H9 (cell line): ENCODE measurements at regions not wholly inside any gene's neighbourhood (a gene's known extent, or its start where the extent isn't known, plus 50 kb on each side); places are given as distances from the start of the nearest gene placed in this dataset.

Experiments used
- DNase-seq: peaks from one replicate; pipeline ENCODE4 v3.0.0-alpha.2; 2017
- H2AFZ ChIP-seq: one replicate; pipeline ENCODE4 v1.6.1; 2013; ENCODE audit warnings: mild to moderate bottlenecking, low read length, control low read depth, moderate library complexity
- H2AK5ac ChIP-seq: 2 replicates; pipeline ENCODE4 v1.6.1; 2013; ENCODE audit warnings: low read length, control low read depth, mixed read lengths; ENCODE audit not compliant: insufficient read length
- H2BK120ac ChIP-seq: one replicate; pipeline ENCODE4 v1.6.1; 2013; ENCODE audit warnings: low read depth, mild to moderate bottlenecking, low read length, control low read depth, inconsistent platforms; ENCODE audit not compliant: poor library complexity, severe bottlenecking
- H2BK12ac ChIP-seq: 2 replicates; pipeline ENCODE4 v1.6.1; 2013; ENCODE audit warnings: low read length, control low read depth, mixed read lengths, low read depth; ENCODE audit not compliant: insufficient read length
- H2BK15ac ChIP-seq: 2 replicates; pipeline ENCODE4 v1.6.1; 2013; ENCODE audit warnings: low read depth, low read length, control low read depth
- H2BK20ac ChIP-seq: one replicate; pipeline ENCODE4 v1.6.1; 2013; ENCODE audit warnings: low read depth, mild to moderate bottlenecking, low read length, control low read depth, inconsistent platforms; ENCODE audit not compliant: poor library complexity, severe bottlenecking
- H2BK5ac ChIP-seq: 2 replicates; pipeline ENCODE4 v1.6.1; 2013; ENCODE audit warnings: low read length, control low read depth, mixed read lengths; ENCODE audit not compliant: insufficient read length
- H3K14ac ChIP-seq: 2 replicates; pipeline ENCODE4 v1.6.1; 2013; ENCODE audit warnings: low read length, control low read depth; ENCODE audit not compliant: insufficient read depth
- H3K18ac ChIP-seq: 2 replicates; pipeline ENCODE4 v1.6.1; 2013; ENCODE audit warnings: low read depth, mild to moderate bottlenecking, mixed read lengths, low read length, control low read depth; ENCODE audit not compliant: insufficient read length
- H3K23ac ChIP-seq: 2 replicates; pipeline ENCODE4 v1.6.1; 2013; ENCODE audit warnings: low read length, control low read depth, mixed read lengths, low read depth; ENCODE audit not compliant: insufficient read length
- H3K23me2 ChIP-seq: 2 replicates; pipeline ENCODE4 v1.6.1; 2013; ENCODE audit warnings: low read depth, mild to moderate bottlenecking, mixed read lengths, low read length, control low read depth; ENCODE audit not compliant: insufficient read length, poor library complexity, severe bottlenecking
- H3K27ac ChIP-seq: 2 replicates; pipeline ENCODE4 v1.5.1; 2013; ENCODE audit warnings: low read length, control low read depth, mixed read lengths, low read depth; ENCODE audit not compliant: insufficient read length
- H3K27me3 ChIP-seq: 2 replicates; pipeline ENCODE4 v1.6.1; 2013; ENCODE audit warnings: low read length, control low read depth, inconsistent platforms; ENCODE audit not compliant: insufficient read depth
- H3K4ac ChIP-seq: 2 replicates; pipeline ENCODE4 v1.6.1; 2013; ENCODE audit warnings: low read depth, mild to moderate bottlenecking, control low read depth, inconsistent platforms, low read length, moderate library complexity
- H3K4me1 ChIP-seq: 2 replicates; pipeline ENCODE4 v1.6.1; 2013; ENCODE audit warnings: low read length, control low read depth, inconsistent platforms; ENCODE audit not compliant: insufficient read depth
- H3K4me2 ChIP-seq: 2 replicates; pipeline ENCODE4 v1.6.1; 2013; ENCODE audit warnings: low read length, control low read depth, mixed read lengths; ENCODE audit not compliant: insufficient read length, insufficient read depth
- H3K56ac ChIP-seq: 2 replicates; pipeline ENCODE4 v1.6.1; 2013; ENCODE audit warnings: low read depth, mild to moderate bottlenecking, mixed read lengths, low read length, control low read depth; ENCODE audit not compliant: insufficient read length
- H3K79me1 ChIP-seq: 2 replicates; pipeline ENCODE4 v1.6.1; 2013; ENCODE audit warnings: low read depth, mild to moderate bottlenecking, moderate library complexity, low read length, control low read depth, inconsistent platforms; ENCODE audit not compliant: insufficient read depth, poor library complexity, severe bottlenecking
- H3K79me2 ChIP-seq: 2 replicates; pipeline ENCODE4 v1.6.1; 2013; ENCODE audit warnings: low read length, control low read depth, inconsistent platforms; ENCODE audit not compliant: insufficient read depth
- H3K9ac ChIP-seq: 2 replicates; pipeline ENCODE4 v1.6.1; 2013; ENCODE audit warnings: low read length, control low read depth, mixed read lengths; ENCODE audit not compliant: insufficient read length; ENCODE audit errors: extremely low read depth
- H3K9me3 ChIP-seq: one replicate; pipeline ENCODE4 v1.6.1; 2013; ENCODE audit warnings: low read depth, low read length, inconsistent platforms; ENCODE audit not compliant: control insufficient read depth
- H3T11ph ChIP-seq: one replicate; pipeline ENCODE4 v1.6.1; 2013; ENCODE audit warnings: mild to moderate bottlenecking, low read length, control low read depth, inconsistent platforms
- H4K20me1 ChIP-seq: one replicate; pipeline ENCODE4 v1.6.1; 2013; ENCODE audit not compliant: control insufficient read depth, insufficient read length, insufficient read depth
- H4K5ac ChIP-seq: 2 replicates; pipeline ENCODE4 v1.6.1; 2013; ENCODE audit warnings: low read depth, mild to moderate bottlenecking, mixed read lengths, low read length, control low read depth; ENCODE audit not compliant: insufficient read length
- H4K8ac ChIP-seq: replicated peaks from 2 replicates; pipeline ENCODE4 v1.6.1; 2013; ENCODE audit warnings: low read length, control low read depth, mixed read lengths, low read depth; ENCODE audit not compliant: insufficient read length
- H4K91ac ChIP-seq: 2 replicates; pipeline ENCODE4 v1.6.1; 2013; ENCODE audit warnings: low read depth, mild to moderate bottlenecking, moderate library complexity, mixed read lengths, low read length, control low read depth; ENCODE audit not compliant: insufficient read length
- H3K27ac Mint-ChIP-seq, 3 experiments: 2 replicates in 2 of 3; 3 replicates in 1 of 3; pipeline ENCODE4 v1.8.0; 2020 to 2021; ENCODE audit warnings: mixed read lengths in 3 of 3, mild to moderate bottlenecking in 1 of 3, moderate library complexity in 1 of 3
- H3K27me3 Mint-ChIP-seq: 2 replicates; pipeline ENCODE4 v1.8.0; 2021; ENCODE audit warnings: low read depth, mild to moderate bottlenecking, moderate library complexity, mixed read lengths
- H3K36me3 Mint-ChIP-seq, 3 experiments: 2 replicates in 2 of 3; 3 replicates in 1 of 3; pipeline ENCODE4 v1.8.0; 2020 to 2021; ENCODE audit warnings: low read depth in 3 of 3, mixed read lengths in 3 of 3; ENCODE audit not compliant: insufficient read depth in 1 of 3
- H3K4me1 Mint-ChIP-seq, 2 experiments: 2 replicates each; pipeline ENCODE4 v1.8.0; 2020; ENCODE audit warnings: mixed read lengths in 2 of 2
- H3K4me3 Mint-ChIP-seq, 2 experiments: 2 replicates in 1 of 2; 3 replicates in 1 of 2; pipeline ENCODE4 v1.8.0; 2020 to 2021; ENCODE audit warnings: mild to moderate bottlenecking in 2 of 2, mixed read lengths in 2 of 2, moderate library complexity in 1 of 2
- H3K9me3 Mint-ChIP-seq, 2 experiments: 2 replicates in 1 of 2; 3 replicates in 1 of 2; pipeline ENCODE4 v1.8.0; 2020; ENCODE audit warnings: mild to moderate bottlenecking in 2 of 2, mixed read lengths in 2 of 2, moderate library complexity in 1 of 2
- WGBS: extraction: QIAGEN DNeasy Blood & Tissue Kit; methylation state at CpG from one replicate; pipeline ENCODE4 v1.1.7; 2013; ENCODE audit warnings: missing lambda C conversion rate, low lambda C conversion rate, mixed read lengths; ENCODE audit not compliant: insufficient read length; ENCODE audit errors: extremely low coverage; 5-methylcytosine and 5-hydroxymethylcytosine counted together
- TF ChIP-seq, protein P1 (sequence below): fragments of 200-600 bp; sonication (generic); conservative IDR thresholded peaks from 3 replicates; pipeline ENCODE4 v1.8.0; 2021; ENCODE audit warnings: antibody characterized with exemption, mild to moderate bottlenecking

DNA sequence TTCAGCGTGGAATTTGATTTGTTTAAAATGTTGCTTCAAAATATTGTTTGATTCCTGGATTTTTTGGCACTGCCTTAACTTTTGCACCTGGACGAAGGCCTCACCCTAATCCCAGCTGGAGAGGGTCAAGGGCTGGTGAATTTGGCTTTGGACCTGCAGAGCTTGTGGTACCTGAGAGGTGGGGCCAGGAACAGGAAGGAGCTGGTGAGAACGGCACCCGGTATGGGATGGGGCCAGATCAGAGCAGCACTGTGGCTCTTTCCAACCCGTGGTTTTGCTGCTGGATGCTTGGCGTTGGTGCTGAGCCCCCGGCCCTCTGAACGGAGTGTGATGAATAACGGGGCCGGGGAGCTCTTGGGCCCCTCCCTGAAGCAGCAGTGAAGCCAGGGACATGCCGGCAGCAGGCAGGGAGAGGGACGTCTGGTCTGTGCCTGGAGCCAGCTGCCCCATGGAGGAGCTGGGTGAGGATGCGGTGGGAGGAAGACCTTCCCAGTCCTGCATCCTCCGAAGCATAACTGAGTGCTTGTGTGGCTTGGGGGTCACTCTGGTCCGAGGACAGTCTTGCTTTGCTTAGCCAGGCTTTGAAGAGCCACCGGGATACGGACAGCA lies 275.4 kb downstream of the SEC14L1 start:
- Histone ChIP-seq H3T11ph (no peak overlapping the region), H3K27ac (no peak overlapping the region), H2BK120ac (no peak overlapping the region), H4K5ac (no peak overlapping the region), H4K91ac (no peak overlapping the region), H3K4me2 (no peak overlapping the region), H4K8ac (no peak overlapping the region), H3K79me1 (no peaks in the 10 kb centered on the region), H2BK5ac (no peak overlapping the region), H2AK5ac (no peak overlapping the region), H2BK20ac (no peak overlapping the region), H3K23me2 (no peaks in the 10 kb centered on the region), H2BK15ac (no peak overlapping the region), H3K18ac (no peak overlapping the region), H3K56ac (no peak overlapping the region), H2AFZ (no peak overlapping the region), H3K79me2 (peaks cover 2% of the 10 kb centered on the region; the same call in 1 of the 2 replicates), H3K4ac (no peak overlapping the region), H2BK12ac (no peak overlapping the region), H3K23ac (no peak overlapping the region), H3K14ac (no peak overlapping the region), H4K20me1 (peaks cover 5% of the 10 kb centered on the region), H3K27me3 (no peaks in the 10 kb centered on the region), H3K9ac (no peak overlapping the region), H3K4me1 (peaks cover 12% of the 10 kb centered on the region; the same call in 1 of the 2 replicates), H3K9me3 (no peaks in the 10 kb centered on the region)
- no CpG with 5 or more reads among the region's 17 CpGs for WGBS
- Mint-ChIP-seq H3K9me3 (no peaks in the 10 kb centered on the region), H3K4me1 (peaks cover 25 to 38% of the 10 kb centered on the region in 2 experiments), H3K27ac (no peak overlapping the region; a peak in 1 of 7 replicates), H3K4me3 (no peak overlapping the region), H3K27me3 (no peaks in the 10 kb centered on the region), H3K36me3 (peaks cover 0 to 3% (median 0%) of the 10 kb centered on the region in 3 experiments; a peak in 3 of 7 replicates)
- TF ChIP-seq, protein P1, sequence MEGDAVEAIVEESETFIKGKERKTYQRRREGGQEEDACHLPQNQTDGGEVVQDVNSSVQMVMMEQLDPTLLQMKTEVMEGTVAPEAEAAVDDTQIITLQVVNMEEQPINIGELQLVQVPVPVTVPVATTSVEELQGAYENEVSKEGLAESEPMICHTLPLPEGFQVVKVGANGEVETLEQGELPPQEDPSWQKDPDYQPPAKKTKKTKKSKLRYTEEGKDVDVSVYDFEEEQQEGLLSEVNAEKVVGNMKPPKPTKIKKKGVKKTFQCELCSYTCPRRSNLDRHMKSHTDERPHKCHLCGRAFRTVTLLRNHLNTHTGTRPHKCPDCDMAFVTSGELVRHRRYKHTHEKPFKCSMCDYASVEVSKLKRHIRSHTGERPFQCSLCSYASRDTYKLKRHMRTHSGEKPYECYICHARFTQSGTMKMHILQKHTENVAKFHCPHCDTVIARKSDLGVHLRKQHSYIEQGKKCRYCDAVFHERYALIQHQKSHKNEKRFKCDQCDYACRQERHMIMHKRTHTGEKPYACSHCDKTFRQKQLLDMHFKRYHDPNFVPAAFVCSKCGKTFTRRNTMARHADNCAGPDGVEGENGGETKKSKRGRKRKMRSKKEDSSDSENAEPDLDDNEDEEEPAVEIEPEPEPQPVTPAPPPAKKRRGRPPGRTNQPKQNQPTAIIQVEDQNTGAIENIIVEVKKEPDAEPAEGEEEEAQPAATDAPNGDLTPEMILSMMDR: no peak
- no peak for DNase-seq
